Left ventricle myocardium superior (tissue), 1 donor: ENCODE measurements at regions not wholly inside any gene's neighbourhood (a gene's known extent, or its start where the extent isn't known, plus 50 kb on each side); places are given as distances from the start of the nearest gene placed in this dataset.

Experiments used
- ATAC-seq: fragments of 200-7000 bp; cut with Tn5 transposase; one replicate; pipeline ENCODE4 v1.9.1; 2020; ENCODE audit warnings: mild to moderate bottlenecking, moderate library complexity
- DNase-seq: peaks from one replicate; pipeline ENCODE4 v3.0.0-alpha.2; 2020
- intact Hi-C: fragments of 100-400 bp; cut with micrococcal nuclease; formaldehyde crosslinking; loops from one replicate; pipeline ENCODE4 v1.11.0; 2022
- donor health status: DM: no; HTN: yes; CAD: no; lungs with severe emphysema.

- DNase-seq (no peak), ATAC-seq (no peak)
Observed at GRCh38 chr2:82172483-82172882, 1867.9 kb upstream of the LRRTM1 start.

GRCh38 chr2:82169379-82169778, 1864.8 kb upstream of the LRRTM1 start:
- ATAC-seq (no peak), DNase-seq (no peak)
- intact Hi-C loops, result no loop called here

More at GRCh38 chr2:82172483-82172882, 1867.9 kb upstream of the LRRTM1 start:
- intact Hi-C loops, result no loop called here

DNA sequence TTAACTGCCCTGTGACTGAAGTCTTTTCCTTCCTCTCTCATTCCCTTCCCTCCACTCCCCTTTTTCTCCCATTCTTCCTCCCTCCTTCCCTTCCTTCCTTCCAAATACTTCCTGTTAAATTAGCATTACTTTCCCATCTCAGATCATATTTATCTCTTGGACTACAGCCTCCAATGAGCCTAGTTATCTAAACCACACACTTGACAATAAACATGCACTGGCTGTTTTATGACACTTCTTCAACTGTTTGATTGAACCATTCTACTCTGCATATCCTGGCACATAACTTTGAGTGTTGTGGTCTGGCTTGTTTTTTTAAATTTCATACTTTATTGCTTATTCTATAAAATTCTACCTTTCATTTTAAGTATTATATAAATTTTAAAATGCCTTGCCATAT, 1860.8 kb upstream of the LRRTM1 start:
- intact Hi-C loops, result no loop called here
- DNase-seq (no peak), ATAC-seq (no peak)

GRCh38 chr2:82158150-82158549, 1853.6 kb upstream of the LRRTM1 start:
- intact Hi-C loops, result no loop called here
- DNase-seq (no peak), ATAC-seq (no peak)

- intact Hi-C loops, result no loop called here
- ATAC-seq, result no peak
- no peak for DNase-seq
Observed at GRCh38 chr2:82155469-82155868, 1850.9 kb upstream of the LRRTM1 start.

DNA sequence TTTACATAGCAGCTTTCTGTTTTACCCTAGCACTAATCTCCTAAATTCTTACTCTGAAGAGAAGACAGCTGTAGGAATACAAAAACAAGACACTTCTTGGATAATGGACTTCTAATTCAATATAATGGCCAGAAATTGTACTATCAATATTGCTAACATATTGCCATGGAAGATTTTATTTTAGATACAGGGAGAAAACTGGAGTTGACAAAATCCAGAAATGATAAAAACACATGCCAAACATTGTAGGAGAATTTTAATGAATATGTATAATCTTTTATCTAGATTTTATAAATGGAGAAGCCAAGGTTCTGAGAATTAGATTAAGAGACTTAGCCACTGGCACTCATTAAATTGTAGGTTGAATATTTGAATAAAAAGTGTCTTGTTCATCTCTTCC, 1838.8 kb upstream of the LRRTM1 start:
- DNase-seq (no peak), ATAC-seq (no peak)
- intact Hi-C loops, result no loop called here

DNA sequence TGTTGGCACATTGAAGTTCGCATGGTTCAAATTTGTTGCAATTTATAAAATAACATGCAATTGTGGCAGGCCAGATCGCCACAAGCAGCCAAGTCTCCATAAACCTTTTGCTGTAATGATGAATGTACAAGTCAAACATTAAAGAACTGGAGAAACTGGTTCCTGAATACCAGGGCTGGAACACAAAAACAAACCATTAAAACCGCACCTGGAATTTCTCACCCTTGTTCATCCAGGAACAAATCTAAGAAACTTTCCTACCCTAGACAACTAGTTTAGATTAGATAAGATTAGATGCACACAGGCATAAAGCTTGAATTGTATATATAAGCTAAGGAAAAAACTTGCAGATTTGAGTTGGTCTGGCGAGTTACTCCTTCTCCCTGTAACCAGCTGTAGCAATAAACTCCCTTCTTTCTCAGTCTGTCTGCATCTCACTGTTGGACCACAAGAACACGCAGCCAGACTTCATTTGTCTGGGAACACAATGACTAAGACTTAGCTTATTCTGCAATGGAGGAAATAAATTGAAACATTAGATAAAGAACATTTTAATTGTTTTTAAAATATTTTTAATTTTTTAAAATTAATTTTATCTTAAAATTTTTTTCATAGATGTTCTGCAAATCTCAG, 1835.5 kb upstream of the LRRTM1 start:
- intact Hi-C loops, result no loop called here
- no peak for DNase-seq
- no peak for ATAC-seq

GRCh38 chr2:82137441-82137840, 1832.9 kb upstream of the LRRTM1 start:
- intact Hi-C loops, result no loop called here
- ATAC-seq, result no peak
- DNase-seq, result no peak

- no peak for DNase-seq
- intact Hi-C loops, result no loop called here
- ATAC-seq, result no peak
Observed at GRCh38 chr2:82128051-82128450, 1823.5 kb upstream of the LRRTM1 start.

- DNase-seq (no peak), ATAC-seq (no peak)
Observed at GRCh38 chr2:82124629-82125028, 1820.1 kb upstream of the LRRTM1 start.

GRCh38 chr2:82120654-82121053, 1816.1 kb upstream of the LRRTM1 start:
- ATAC-seq (no peak), DNase-seq (no peak)
- intact Hi-C loops, result no loop called here

More at GRCh38 chr2:82124629-82125028, 1820.1 kb upstream of the LRRTM1 start:
- intact Hi-C loops, result no loop called here

- intact Hi-C loops, result no loop called here
- no peak for ATAC-seq
- DNase-seq, result no peak
Observed at GRCh38 chr2:82120115-82120514, 1815.6 kb upstream of the LRRTM1 start.

- intact Hi-C loops, result no loop called here
- DNase-seq (no peak), ATAC-seq (no peak)
Observed at GRCh38 chr2:82109418-82109817, 1804.9 kb upstream of the LRRTM1 start.

DNA sequence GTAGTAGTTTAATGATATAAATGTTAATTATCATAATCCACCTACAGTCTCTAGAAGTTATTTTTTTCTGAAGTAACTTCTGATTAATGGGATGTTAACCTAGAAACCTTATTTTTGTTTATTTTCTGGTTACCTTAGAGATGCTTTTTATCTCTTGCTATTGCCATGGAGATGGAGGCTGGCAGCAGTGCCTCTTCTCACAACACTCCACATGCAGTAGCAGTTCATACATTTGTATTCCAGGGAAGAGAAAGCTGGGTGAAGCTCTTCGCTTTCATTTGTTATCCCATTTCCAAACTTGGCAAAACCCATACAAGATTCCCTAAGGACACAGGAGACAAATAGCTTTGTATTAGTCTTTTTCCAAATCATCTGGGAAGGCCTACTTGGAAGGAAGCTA, 1794.1 kb upstream of the LRRTM1 start:
- no peak for ATAC-seq
- no peak for DNase-seq
- intact Hi-C loops, result no loop called here

GRCh38 chr2:82089518-82089917, 1785.0 kb upstream of the LRRTM1 start:
- intact Hi-C loops, result no loop called here
- DNase-seq (no peak), ATAC-seq (no peak)

- ATAC-seq, result no peak
- intact Hi-C loops, result no loop called here
- no peak for DNase-seq
Observed at GRCh38 chr2:82084679-82085392, 1780.3 kb upstream of the LRRTM1 start.

DNA sequence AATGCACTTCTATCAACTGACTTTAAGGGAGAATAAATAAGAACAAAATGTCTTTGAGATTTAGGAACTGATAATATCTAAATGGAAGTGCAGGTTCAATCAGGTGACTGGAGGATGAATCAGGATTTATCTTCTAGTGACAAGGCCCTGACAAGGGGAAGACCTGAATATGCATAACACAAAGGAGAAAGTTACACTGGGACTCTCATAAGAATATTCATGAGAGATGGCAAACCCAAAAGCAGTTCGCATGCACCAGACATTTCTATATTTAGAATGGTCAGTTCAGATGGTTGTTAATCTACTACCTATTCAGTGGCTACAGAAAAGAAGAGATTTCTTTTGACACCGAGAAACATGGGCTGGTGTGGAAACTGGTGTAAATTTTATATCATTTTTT, 1771.3 kb upstream of the LRRTM1 start:
- intact Hi-C loops, result no loop called here
- DNase-seq (no peak), ATAC-seq (no peak)

- no peak for DNase-seq
- ATAC-seq, result no peak
Observed at GRCh38 chr2:82062463-82062862, 1757.9 kb upstream of the LRRTM1 start.

GRCh38 chr2:82055846-82056245, 1751.3 kb upstream of the LRRTM1 start:
- no peak for DNase-seq
- intact Hi-C loops, result no loop called here
- ATAC-seq, result no peak

More at GRCh38 chr2:82062463-82062862, 1757.9 kb upstream of the LRRTM1 start:
- intact Hi-C loops, result no loop called here

DNA sequence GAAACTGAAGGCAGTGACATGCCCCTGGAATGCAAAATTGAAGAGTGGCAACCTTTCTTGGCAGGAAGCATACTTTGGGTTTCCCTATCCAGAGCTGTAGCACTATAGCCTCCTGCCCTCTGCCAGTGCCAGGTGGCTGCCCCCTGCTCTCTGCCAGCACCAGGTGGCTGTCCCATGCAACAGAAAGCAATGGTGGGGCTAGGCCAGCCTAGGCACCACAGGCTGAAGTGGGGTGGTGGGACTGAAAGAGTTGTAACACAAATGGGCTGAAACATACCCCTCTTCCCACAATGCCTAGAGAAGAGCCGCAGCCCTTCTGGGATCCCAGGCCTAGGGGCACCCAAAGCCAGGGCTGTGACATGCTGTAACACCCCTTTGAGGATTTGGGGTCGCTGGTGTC, 1739.3 kb upstream of the LRRTM1 start:
- ATAC-seq, result no peak
- intact Hi-C loops, result no loop called here
- DNase-seq, result no peak

GRCh38 chr2:82027921-82028615, 1723.5 kb upstream of the LRRTM1 start:
- intact Hi-C loops, result no loop called here
- no peak for DNase-seq
- no peak for ATAC-seq
